ENCODE measurements at regions not wholly inside any gene's neighbourhood (a gene's known extent, or its start where the extent isn't known, plus 50 kb on each side); places are given as distances from the start of the nearest gene placed in this dataset.

DNA sequence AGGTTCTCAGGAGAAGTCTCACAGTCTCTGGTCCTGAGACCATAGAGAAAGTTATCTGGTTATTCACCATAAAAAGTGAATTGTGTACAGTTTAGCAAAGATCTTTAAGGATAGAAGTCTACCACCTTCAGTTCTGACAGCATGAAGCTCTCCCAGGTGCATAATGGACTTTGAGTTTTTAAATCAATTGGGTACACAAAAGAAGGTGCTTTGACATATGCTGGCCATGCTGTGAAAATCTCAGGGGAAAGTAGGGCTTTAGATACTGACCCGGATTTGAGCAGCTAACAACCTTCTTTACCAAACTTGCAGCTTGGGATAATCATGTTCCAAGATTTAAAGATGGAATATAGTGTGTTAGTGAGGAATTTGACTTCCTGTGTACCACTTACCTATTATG lies 264.2 kb downstream of the ZSWIM6 start:
- no peak for DNase-seq

DNA sequence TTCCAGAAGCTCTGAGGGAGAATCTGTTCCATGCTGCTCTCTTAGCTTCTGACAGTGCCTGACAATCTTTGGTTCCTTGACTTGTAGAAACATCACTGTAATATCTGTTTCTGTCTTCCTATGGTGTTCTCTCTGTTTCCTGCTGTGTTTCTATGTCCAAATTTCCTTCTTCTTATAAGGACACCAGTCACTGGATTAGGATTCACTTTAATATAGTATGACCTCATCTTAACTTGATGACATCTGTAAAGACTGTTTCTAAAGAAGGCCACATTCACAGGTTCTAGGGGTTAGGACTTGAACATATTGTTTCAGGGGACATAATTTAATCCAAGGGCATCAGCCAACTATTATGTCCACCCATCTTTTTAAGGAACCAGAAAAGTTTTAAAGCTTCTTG lies 265.6 kb downstream of the ZSWIM6 start:
- DNase-seq, result no peak

DNA sequence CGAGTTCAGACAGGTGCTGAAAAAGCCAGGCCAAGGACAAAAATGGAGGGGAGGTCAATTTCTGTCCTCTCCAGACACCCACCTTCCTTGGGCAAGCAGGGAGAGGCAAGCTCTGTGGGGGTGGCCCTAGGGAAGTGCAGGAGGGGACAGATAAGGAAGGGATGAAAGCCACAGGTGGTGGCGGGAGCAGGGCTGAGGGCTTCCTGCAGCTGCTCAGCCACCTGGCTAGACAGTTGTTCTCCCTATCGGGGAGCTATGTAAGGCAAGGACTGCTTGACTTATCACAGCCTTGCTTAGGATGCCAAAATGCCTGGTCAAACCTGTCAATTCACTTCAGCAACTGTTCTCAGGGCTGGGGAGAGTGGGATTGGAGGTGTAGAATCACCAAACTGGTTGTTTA lies 266.1 kb downstream of the ZSWIM6 start:
- no peak for DNase-seq

DNA sequence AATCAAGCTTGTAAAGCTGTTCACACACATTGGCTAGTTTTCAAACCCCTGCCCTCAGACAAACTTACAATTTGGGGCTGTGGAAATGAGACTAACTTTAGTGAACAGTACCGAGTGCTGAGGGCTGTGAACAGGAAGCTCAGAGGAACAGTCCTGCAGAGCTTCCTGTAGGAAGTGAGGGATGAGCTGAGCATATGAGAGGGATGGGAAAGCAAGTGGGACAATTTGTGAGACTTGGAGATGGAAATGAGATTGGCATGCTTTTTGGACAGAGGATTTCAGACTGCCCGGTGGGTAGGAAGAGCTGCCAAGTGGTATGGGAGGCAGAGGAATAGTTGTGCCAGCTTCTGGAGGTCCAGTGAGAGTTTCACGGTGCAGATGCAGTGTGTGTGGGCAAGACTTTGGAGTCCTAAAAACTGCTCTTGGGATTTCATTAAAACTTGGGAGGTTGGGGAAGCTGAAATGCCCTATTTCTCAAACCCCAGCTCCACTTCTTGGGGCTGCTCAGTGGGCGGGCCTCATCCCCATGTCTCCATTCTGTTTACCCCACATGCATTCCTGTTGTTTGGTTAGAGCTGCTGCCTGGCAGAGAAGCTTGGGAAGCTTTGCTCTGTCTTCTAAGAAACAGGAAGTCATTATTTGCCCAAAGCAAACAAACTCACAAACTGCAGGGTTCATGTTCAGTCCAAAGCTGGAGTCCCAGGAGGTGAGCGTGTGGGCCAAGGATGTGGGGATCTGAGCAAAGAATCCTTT lies 267.5 kb downstream of the ZSWIM6 start:
- DNase-seq, result no peak

DNA sequence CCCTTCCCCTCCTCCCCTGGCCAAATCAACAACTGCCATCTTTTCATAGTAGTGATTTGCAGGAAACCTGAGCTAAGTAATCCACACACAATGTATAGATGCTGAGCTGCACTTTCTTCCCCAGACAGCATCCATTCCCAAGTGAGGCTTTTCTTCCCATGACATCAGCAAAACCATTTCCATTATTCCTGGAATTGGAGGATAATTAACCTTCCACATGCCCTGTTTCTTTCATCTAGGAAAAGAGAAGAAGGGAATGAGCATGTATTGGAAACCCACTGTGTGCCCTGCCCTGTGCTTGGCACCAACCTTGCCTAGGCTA lies 268.0 kb downstream of the ZSWIM6 start:
- no peak for DNase-seq

DNA sequence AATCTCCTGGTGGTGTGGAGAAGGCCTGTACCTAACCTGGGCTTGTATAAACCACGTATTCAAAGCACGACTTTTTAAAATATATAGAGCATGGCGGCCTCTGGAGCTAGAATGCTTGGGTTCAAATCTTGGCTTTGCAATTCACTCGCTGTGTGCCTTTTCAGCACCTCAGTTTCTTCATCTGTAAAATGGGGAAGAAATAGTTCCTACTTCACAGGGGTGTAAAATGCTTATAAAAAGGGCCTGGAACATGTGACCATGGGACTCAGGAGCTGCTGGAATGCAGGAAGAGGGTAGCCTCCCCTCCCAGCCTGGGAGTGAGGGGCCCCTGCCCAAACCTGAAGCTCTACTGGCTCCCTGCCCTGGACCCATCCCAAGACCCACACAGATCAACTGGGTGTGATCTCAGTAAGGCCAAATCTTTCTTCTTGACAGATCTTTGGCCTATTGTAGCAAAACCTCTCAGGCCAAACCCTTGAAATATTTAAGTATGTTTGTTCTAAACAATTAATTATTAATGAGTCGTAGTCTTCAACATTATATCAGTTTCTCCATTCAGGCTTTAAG lies 269.0 kb downstream of the ZSWIM6 start:
- DNase-seq, result no peak

DNA sequence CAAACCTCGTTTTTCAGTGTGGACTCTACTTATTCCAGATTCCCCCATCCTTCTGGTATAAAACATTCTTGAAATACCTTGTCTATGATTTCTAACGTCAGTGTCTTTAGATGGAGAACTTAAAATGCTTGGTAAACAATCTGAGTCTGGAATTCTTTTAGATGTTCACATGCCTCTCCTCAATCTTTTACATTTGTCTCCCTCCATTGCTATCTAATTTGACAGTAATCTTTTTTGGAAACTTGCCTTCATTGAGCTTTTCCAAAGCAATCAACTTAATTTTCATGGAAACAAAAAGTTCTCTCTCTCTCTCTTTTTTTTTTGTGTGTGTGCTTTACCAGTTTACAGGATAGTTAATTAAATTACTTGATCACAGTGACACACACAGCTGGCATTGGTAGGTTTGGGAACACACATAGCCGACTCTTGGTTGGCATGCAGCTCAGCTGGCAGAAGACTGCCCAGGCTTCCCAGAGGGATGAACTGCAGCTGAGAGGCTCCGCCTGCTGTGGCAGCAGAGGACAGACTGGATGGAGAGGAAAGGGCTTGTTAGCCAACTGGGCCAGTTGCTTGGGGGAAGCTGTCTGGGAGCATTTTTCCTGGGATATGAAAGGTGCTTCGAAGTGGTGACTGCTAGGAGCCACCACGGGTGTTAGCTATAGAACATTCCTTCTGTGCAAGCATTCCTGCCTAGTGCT lies 271.3 kb downstream of the ZSWIM6 start:
- no peak for DNase-seq

DNA sequence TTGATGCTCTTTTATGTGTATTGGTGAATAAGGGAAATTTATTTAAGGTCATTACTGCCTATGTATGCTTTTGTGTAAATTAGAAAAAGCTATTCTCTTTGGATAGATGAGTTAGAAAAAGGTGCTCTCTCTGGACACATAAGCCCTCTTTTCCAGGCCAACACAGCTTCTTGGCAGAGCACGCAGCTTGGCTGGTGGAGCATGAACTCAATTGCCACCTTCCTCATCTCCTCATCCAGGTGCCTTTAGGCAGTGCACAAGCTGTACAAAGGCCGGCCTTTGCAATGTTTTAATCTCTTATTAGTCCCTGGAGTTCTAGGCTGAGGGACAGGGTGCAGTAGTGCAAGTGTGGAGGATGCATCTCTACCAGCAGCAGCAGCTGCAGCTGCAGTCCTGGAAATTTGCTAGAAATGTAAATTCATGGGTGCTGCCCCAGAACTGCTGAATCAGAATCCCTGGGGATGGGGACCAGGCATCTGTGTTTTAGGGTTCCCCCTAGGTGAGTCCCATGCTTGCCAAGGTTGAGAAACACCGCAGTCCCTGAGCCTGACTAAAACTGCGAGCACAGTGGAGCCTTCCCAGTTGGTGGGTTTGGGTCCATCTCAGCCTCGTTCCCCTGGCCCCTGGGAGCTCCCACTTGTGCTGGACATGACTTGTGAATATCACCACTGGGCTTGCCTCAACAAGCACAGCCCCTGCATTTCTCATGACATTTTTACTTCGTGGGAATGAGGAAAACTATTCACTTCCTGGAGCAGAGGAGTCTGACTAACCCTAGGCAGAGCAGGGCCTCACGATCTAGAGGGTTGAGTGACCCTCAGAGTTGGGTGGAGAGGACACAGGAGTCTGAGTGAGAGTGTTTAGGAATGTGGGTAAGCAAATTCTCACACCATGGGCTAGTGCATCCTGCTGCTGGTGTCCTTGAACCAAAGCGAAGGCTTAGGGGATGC lies 272.3 kb downstream of the ZSWIM6 start:
- no peak for DNase-seq

DNA sequence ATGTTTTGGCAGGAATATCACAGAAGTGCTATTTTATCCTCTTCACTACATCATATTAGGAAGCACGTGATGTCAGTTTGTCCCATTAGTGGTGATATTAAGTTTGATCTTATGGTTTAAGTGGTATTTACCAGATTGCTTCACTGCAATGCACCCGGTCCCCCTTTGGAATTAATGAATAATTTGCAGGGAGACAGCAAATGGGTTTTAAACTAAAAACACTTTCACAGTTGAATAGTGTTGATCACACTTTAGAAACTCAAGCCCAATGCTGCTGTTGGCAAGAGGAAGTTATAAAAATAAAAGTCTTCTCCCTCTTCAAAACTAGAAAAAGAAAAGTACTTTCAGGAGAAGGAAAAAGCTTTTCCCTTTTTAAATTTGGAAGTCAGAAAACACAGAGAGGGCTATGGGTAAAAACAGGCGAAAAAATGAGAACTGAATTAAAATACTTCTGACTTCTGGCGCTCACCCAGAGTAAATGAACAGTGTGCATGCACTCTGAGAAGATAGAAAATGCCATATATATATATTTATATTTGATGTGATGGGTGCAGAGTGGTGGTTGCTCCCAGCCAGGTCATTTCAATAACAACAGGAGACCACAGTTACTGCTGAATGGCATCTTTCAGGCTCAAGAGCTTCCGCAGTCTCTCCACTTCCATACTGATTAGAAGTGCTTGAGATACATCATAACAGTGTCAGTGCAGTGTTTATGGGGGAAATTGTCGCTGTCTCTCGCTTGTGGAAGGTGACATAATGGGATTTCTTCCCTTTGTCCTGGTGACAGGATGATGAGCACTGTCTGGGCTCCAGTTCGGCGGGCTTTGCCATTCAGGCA lies 278.0 kb downstream of the ZSWIM6 start:
- DNase-seq, result no peak

DNA sequence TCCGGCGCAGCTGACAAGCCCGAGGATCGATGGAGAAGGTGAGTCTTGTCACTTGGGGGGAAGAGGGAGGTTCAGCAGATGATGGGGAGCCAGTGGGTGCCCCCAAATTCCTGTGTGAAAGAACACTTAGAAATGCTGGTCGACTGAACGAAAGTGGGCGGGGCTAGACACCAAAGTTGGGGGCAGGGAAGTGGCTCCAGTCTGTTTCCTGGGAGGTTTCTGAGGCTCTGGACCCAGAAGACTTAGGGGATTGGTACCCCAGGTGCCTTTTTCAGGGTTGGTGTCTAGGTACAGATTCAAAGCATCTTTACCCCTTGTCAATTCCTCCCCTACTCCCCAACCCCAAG lies 278.6 kb downstream of the ZSWIM6 start:
- no peak for DNase-seq

DNA sequence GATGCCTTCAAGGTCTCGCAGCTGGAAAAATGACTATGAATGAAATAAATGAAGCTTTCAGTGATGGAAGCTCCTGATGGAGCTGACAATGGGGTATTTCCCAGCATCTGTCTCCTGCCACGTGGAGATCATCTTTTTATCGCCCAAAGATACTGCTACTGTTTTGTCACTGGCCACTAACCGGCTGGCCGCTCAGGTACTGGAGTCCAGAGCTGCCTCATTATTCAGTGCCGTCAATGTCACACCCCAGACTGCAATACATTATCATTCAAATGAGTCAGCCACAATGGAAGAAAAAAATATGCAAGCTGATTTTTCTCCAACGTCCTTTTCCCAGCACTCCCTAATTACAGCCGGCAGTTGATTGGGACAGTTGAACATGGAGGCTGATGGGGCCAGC lies 280.4 kb downstream of the ZSWIM6 start:
- no peak for DNase-seq

DNA sequence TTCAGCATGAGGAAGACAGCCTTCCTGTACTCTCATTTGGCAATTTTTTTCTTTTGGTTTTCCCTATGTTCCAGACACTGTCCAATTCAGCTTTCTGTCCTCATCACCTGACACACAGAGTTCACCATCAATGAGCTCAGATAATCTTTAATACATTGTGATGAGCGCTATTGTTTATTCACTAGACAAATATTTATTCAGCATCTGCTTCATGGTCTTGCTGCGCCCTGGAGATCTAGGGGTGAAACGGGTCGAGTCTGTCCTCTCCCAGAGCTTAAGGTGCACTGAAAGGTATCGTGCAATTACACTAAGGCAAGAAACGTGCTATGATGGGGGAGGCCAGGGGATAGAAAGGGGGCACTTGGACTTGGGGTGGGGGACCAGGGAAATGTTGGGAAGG lies 281.6 kb downstream of the ZSWIM6 start:
- DNase-seq, result no peak

DNA sequence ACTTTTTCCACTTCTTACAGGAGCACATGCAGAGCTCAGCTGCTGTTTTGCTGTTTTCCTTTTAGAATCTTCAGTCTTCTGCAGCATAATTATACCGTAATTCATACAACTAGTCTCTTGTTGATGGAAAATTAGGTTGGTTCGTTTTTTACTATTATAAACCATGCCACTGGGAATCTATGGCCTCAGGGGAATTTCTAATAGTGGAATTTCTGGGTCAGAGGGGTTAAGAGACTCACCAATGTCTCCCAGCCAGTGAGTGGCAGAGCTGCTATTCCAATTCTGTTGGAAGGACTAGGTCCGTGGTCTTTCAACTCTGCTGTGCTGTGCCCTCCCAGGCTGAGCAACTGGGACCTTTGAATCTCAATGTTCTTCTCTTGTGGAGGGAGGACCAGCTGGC lies 282.5 kb downstream of the ZSWIM6 start:
- DNase-seq, result no peak

DNA sequence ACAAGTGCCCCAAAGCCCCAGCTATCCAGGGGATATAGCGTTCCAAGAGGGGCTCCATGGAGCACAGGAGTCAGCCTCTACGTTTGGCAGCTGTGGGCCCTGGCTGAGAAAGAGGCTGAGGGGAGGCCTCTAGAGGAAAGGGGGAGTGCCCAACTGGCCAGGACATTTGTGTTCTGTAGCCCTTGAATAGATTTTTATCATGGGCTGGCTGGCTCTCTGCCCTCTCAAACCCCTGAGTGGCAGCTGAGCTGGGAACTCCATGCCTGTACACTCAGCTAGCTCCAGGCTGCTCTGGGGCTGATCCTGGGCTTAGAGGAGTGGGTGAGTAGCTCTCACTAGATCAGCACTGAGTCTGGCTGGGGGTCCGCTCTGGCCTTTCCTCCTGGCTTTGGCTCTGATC lies 285.0 kb downstream of the ZSWIM6 start:
- DNase-seq, result no peak

DNA sequence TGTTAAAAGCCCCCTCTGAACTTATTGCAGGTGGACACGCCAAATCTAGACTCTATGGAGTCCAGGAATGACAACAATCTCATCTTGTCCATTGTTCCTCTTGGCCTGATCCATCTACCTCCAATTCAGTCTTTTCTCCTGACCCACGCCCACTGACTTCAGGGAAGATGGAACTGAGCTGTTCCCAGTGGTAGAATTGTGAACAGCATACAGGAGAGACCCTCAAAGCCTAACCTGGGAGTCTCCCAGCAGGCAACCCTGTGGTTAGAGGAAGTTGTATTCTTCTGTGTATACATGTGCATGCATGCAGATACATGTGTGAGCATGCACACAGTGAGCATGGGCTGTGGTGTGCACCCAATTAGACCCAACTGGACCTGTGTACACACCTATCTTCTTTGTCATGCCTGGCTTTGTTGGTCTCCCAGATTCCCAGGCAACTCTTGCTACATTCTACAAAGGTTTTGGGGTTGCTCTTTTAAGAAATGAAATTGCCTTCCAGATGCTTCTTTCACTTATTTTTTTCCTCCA lies 286.0 kb downstream of the ZSWIM6 start:
- no peak for DNase-seq

DNA sequence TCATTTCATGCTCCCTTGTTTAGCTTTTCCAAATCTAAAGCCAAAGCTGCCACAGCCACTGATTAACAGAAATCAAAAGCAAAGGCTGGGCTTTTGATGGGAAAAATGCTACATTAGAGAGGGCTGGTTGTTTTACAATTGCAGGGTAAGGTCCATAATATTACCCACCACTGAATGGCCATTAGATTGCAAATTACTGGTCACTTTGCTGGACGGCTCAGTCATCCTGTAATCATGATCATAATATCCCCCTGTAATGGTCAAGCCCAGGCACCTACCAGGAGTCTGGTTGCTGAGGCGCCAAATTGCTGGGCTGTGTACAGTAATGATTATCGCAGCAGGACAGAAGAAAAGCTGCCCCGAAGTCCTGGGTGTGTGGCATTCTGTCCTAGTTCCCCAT lies 286.5 kb downstream of the ZSWIM6 start:
- no peak for DNase-seq

DNA sequence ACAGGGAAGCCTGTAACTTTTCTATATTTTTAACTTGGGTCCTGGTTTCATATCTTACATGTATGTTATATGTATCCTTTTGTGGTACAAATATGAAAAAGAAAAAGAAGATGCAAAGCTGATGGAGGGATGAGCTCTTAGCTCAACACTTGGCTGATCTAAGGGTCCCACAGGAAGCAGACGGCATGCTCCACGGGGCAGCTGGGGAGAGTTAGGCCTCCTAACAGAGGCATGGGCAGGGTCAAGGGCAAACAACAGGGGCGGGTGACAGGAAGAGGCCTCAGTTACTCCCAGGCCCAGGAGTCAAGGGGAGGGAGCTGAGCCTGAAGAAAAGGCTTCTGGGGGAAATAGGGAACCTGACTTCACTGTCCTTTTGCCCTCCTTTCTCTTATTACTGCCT lies 287.2 kb downstream of the ZSWIM6 start:
- no peak for DNase-seq

DNA sequence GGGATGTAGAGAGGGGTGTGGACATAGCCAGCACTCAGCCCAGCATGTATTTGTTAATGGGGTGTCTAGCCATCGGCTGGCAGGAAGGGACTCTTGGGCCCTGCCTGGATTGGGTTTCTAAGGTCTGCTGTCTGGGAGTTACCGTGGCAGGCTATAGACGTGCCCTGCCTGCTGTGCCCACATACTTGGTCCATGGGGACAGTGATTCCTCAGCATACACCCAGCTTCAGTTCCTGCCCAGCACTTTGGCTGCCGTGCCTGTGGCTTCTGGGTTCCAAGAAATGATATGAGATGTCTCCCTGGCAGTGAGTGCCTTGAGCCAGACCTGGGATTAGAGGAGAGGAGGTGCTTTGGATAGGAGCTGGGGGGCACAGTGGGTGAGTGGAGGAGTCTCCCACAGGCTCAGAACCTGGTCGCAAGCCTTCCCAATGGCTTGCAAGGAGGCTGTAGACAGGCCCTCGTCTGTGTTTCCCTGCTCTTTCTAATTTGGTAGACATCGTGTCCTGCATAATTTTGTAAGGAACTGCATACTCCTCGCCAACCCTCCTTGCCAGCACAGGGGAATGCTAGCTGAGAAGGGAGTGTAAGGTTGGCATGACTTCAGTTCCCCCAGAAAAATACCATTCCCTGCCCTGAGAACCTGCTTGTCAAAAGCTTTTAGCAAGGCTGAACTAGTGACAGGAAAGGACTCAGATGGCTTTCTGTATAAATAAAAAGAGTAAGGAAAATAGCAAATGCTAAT lies 287.9 kb downstream of the ZSWIM6 start:
- no peak for DNase-seq

DNA sequence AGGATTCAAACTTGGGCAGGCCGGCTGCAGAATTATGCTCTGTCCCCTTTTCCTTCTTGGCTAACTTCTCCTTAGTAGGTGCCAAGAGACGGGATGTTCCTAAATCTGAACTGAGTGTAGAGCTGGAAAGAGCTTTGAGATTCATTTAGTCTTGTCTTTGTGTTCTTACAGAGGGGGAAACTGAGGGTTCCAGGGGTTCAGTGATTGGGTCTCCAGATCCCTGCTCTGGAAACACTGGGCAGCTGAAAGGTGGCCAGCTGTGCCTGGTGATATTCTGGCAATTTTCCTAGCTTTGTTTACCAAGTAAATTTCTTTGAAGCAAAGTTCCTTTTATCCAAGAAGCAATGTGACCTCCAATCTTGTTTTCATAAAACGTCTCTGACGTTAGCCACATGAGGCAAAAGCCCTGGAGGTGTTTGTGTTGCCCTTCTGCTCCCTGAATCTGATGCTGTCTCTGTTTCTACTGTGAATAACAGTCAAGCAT lies 288.7 kb downstream of the ZSWIM6 start:
- no peak for DNase-seq

DNA sequence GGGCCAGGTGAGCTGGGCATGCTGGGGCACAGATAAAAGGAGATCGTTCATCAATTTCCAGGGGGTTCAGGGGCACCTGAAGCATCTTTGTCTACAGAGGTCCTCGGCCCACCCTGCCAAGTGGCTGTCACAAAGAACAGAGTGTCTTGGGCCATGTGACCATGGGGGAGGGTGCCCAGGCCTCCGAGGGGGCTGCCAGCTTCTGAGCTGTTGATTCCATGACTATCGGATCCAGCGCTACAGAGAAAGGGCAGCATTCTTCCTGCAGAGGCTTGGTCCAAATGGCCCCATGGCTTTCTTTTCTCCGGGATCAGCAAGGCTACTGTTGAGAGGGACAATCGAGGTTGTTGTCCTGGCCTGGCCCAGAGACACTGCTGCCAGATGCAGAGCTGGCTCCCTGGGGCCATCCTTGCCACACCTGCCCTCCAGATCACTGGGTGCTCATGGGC lies 289.2 kb downstream of the ZSWIM6 start:
- no peak for DNase-seq

DNA sequence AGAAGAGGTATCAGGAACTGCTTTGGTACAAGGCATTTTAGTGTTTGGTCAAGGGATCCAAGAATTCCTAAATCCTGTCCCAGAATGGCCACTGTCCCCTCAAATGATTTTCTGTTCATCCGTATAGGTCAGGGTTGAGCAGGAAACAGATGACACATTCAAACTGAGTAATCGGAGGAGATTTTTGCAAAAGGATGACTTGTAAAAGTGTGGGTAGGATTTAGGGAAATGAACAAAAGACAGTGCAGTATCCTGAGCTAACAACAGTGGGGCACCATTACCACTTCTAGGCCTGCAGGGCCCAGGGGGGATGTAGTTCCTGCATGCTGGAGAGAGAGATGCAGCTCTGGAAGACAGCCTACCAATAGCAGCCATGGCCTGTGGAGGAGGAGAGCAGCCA lies 290.1 kb downstream of the ZSWIM6 start:
- no peak for DNase-seq

Data from T-helper 1 cell (primary cell).